ENCODE measurements at regions not wholly inside any gene's neighbourhood (a gene's known extent, or its start where the extent isn't known, plus 50 kb on each side); places are given as distances from the start of the nearest gene placed in this dataset.

DNA sequence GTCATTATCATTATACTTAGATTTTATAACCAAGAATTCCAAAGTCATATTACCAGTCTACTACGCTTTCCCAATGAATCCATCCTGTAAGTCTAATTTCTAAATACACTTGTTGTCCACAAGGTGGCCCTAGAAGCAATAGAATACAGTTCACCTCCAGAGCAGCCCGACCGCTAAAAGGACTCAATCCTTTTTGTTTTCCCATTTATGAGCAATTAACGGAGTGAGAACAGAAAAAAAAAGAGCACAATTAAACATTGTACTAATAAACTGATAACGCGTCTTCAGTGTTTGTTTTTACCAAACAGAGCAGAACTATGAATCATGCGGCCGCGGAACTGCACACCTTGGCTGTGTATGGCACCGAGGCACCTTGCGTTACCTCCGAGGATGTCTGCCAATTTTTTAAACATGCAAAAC lies 160.7 kb upstream of the DAPK1 start:
- TF ChIP-seq CTCF (IDR thresholded peaks at IDR 0.05): peak; percentile 67 to 89 (median 86)
- no peak for TF ChIP-seq POLR2A (IDR thresholded peaks at IDR 0.05)

Data from testis (tissue), 2 donors.